Cerebellar cortex (tissue), 1 donor: ENCODE measurements at regions not wholly inside any gene's neighbourhood (a gene's known extent, or its start where the extent isn't known, plus 50 kb on each side); places are given as distances from the start of the nearest gene placed in this dataset.
"Not testable (repeated sequence)": the region's sequence is repeated elsewhere in the genome, so short reads cannot be mapped to it uniquely, and the experiment has no call there.

Experiments used
- DNase-seq: peaks from one replicate; pipeline ENCODE4 v3.0.0-alpha.2; 2015; ENCODE audit warnings: low spot score

DNA sequence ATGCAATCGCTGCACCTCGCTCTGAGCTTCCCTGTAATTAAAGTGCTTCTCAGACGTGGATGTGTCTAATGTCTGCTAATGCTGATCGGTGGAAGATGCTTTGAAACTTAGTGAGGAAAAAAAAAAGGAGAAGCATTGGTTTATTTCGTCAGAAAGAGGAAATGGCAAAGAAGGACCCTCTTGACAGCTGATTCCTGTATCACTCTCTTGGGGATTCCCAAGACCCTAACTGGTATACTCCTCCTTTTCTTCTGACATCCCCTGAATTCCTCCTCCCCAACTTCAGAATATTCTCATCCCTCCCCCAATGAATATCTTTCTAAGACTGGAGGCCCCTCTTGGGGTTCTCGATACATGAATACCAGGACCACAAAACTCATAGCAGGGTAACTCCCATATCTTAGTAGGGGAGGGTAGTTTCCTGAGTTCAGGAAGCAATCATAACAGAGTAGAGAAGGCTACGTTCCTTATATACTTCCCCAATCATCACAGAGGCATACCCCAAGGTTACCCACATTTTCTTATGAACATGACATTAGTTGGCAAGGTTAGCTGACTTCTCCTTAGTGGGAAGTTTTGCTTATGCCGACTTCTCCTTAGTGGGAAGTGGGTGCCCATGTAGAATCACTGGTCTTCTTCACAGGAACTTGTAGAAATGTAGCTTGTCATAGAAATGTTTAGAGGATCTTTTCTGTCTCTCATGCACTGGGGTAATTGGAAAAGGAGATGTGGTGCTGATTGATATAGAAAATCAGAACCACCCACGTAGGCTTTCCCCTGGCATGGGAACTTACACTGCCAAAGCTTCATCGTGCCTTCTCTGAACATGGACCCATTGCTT lies 63.8 kb upstream of the ATXN1 start:
- DNase-seq: no peak

DNA sequence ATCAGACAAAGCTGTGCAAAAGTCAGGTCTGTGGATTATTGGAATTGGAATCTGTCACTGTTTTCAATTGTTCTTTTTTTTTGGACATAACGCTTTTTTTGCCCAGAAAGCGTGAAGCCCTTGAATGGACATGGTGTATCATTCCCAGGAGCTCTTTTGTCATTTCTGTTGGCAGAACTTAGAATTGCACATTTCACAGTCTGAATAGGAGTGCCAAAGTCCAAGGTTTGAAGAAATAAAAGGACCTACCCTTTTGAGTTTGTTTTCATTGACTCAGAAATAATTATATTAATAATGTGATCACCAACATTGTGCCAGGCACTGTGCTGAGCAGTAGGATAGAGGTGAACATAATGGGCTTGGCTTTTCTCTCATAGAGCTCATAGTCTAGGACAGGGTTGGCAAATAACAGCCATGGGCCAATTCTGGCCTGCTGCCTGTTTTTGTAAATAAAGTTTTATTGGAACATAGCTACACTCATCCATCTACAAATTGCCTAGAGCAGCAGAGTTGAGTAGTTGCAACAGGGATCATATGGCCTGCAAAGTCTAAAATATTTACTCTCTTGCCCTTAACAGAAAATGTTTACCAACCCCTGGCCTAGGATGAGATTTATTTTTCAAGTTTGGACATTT lies 62.6 kb upstream of the ATXN1 start:
- DNase-seq: no peak

DNA sequence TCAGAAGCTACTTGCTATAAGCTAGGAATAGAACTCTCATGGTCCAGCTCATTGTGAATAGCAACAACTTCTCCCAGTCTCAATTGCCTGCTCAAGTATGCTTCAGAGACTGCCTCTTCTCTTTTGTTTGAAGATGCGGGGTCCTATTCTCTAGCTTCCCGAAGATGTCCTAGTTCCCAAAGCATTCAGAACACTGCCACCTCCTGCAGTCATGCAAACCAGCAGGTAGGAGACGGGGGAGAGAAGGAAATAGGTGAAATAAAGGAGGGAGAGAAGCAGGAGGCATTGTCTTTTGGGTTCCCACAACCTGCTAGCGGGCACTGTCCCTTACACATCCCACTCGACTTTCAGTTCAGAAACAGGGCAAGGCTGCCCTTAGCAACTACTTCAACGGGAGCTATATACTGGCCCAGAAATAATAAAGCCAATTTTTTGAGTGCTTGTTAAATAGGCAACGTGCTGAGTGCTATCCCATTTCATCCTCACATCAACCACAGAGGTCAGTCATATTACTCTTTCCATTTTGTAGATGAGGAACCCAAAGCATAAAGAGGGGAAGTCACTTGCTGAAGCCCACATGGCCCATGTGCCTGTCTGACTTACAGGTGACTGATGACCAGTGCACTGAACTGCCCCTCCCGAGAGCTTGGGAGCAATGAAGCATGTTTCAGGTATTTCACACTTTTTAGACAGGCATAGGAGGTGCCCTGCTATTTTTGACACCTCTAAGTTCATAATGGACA lies 61.9 kb upstream of the ATXN1 start:
- no peak for DNase-seq

DNA sequence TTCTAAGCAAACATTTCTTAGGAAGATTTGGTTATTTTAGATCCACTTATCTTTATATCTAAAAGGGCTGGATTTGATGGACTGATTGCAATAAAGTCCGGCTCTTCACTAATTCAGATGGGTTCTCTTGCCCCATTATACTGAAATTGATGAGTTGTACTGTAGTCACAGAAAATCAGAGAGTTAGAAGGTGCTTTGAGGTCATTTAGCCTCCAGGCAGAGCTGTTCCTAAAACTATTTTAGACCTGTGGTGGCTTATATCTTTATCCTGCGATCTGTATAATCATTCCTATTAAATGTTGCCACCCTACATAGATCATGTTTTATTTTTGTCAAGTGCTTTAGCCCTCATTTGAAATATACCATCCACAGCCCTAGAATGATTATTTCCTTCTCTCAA lies 61.3 kb upstream of the ATXN1 start:
- DNase-seq: no peak

DNA sequence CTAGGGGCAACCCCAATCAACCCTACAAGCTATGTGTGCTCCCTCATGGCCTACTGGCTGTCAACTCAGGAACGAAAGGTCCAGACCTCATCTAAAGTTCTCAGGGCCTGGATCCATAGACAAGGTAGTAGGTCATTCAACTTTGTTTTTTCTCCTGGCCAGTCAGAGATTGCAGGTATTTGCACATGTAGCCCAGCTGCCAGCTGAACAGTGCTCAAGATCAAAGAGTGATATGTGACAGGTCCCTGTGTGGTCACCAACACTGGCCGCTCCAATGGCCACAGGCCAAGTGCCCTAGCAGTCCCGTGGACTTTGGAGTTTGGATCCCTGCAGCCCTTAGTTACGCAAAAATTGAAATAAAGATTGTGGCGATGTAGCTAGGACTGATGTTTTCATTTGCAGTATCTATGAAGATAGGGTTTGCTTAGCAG lies 60.6 kb upstream of the ATXN1 start:
- DNase-seq: no peak

- DNase-seq: not testable (repeated sequence)
Measured at GRCh38 chr6:16820262-16820661, 59.0 kb upstream of the ATXN1 start.

DNA sequence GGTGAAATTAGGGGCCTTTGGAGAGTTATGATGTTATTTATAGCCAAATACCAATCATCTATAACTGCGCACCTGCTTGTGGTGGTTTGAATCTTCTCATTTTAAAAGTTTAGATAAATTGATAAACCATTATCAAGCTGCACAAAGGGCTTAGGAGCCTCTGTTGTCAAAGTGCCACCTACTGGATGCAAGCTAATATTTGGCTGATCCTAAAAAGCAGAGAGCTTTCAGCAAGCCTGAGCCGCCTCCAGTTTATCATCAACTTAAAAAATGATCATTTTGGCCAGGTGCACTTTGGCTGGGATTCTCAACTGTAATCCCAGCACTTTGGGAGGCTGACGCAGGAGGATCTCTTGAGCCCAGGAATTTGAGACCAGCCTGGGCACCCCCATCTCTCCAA lies 58.5 kb upstream of the ATXN1 start:
- DNase-seq: peak; percentile 44

- no peak for DNase-seq
Measured at GRCh38 chr6:16818992-16819626, 57.8 kb upstream of the ATXN1 start.

DNA sequence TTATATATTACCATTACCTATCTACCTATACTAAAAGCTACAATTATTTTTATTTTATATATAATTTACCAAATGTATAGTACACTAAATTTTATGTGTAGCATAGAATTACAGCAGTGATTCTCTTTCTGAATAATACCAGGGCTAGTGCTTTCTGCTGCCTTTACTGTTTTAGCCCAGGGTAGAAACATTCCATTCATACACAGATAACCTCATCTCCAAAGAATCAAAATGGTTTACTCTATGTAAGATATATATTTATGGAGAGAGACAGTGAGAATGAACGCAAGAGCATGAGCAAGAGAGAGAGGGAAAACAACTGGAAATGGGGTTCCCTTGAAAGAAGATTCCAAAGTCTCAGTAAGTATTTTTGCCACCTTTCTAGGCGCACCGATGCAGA lies 56.3 kb upstream of the ATXN1 start:
- no peak for DNase-seq

GRCh38 chr6:16816891-16817290 lies 55.6 kb upstream of the ATXN1 start:
- no peak for DNase-seq

- no peak for DNase-seq
Measured at GRCh38 chr6:16812993-16813392, 51.7 kb upstream of the ATXN1 start.

DNA sequence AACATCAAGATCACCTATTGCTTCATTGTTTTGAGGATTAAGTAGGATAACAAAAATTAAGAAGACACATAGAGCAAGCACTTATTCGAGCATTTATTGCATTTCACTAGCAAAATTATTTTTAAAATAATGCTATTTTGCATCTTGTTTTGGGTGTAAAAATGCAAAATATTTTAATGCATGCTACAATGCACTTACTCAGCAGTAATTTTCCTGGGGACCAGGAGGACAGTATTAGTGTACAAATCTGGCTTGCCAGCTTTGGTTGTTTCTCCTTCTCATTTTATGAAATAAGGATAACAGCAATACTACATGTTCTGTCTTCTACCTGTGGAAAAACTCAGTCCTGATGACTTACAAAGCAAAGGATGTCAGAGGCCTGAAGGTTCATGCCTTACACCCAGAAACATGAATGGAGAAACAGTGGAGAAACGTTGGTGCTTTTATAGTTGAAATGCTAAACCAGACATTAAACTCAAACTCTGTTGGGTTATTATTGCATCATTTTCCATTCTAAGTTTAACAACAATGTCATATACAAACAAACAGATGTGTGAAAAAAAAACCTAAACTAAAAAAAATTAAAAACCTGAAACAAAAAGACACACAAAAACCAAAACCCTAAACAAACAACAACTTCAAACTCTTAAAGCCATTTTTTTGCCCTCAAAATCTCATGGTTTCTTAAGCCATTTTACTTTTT lies 50.2 kb upstream of the ATXN1 start:
- no peak for DNase-seq
